HT1080 (cell line): ENCODE measurements at regions not wholly inside any gene's neighbourhood (a gene's known extent, or its start where the extent isn't known, plus 50 kb on each side); places are given as distances from the start of the nearest gene placed in this dataset.
A peak's percentile ranks its signal among the peaks of the same experiment; 100 is the strongest.
"Not testable (repeated sequence)": the region's sequence is repeated elsewhere in the genome, so short reads cannot be mapped to it uniquely, and the experiment has no call there.

Experiments
- DNase-seq: peaks from one replicate; pipeline ENCODE4 v3.0.0-alpha.2; 2015; ENCODE audit warnings: low read depth

DNA sequence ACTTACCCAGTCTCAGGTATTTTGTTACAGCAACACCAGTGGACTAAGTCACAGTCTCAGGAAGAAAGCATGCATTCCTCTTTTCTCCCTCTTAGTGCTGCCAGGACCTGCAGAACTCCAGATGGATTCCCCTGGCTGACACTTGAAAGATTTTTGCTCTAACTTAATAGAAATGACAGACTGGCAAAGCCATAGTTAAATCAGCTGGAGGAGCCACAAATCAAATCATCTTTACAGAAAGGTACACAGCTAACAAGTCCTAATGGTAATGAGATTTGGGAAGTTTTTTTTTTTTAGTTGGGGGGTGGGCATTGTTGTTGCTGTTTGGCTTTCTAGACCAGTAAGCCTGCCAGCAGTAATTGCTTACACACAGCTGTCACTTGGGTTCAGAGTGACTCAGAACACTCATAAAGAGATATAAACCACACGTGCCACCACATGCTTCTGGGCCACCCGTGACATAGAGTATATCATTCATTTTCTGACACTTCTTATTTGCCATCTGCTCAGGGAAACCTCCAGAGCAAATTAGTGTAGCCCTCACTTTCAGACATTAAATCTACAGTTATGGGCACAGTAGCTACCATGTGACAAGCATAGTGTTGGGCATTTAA lies 72.4 kb downstream of the FH start:
- DNase-seq = no peak

DNA sequence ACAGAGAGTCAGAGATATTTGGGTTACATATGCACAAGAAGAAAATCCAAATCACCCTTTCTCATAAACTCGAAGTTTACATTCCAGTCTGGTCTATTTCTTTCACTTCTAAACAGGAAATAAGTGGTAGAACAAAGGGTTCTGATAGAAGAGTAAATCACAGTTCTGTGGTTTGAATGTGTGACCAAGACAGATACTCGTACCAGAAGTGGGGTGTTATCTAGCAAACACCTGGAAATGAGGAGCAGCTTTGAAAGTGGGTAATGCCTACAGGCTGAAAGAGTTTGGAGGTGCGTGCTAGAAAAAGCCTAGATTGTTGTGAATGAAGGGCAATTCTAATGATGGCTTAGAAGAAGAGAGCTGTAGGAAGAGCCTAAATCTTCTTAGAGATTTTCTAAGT lies 74.7 kb downstream of the FH start:
- DNase-seq = no peak

DNA sequence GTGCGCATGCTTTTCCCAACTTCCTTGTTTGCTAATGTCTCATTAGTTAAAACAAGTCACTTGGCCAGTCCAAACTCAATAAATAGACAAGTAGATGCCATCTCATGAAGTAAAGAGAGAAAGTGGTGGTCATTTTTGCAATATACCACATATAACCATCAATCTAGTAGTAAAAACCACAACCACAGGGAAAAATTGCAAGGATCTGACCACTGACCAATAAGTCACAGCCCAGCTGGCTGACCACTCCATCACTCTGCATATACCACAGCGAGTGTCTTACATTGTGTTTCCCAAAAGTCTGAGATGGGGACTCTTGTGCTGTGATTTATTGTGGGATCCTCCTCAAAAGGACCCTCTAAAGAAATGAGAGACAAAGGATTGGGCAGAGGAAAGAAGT lies 76.0 kb downstream of the FH start:
- no peak for DNase-seq

DNA sequence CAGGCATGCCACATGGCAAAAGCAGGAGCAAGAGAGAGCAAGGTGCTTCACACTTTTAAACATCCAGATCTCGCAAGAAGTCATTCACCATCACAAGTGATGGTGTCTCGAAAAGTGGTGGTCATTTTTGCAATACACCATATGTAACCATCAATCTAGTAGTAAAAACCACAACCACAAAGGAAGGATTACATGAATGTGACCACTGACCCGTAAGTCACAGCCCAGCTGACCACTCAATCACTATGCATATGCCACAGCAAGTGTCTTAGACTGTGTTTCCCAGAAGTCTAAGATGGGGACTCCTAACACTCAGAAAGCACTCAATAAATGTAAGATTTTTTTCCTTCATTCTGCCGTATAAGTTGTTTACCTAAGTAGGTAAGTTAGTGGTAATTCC lies 76.9 kb downstream of the FH start:
- DNase-seq = no peak

DNA sequence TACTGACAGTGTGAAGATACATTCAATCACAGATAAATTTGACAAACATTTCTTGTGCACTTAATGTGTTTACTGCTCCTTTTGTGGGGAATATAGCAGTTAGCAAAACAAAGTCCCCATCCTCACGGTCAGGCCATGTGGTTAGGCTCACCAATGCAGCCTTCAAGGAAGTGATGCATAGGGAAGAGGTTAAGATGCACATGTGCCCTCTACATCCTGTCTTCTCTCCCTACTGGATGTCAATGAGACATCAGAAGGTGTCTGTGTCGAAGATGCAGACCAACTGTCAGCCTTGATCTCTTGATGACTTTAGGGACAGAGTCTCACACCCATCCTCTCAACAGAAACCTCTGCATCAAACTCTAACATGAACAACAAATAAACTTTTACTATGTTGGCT lies 78.7 kb downstream of the FH start:
- DNase-seq = peak; percentile 52

DNA sequence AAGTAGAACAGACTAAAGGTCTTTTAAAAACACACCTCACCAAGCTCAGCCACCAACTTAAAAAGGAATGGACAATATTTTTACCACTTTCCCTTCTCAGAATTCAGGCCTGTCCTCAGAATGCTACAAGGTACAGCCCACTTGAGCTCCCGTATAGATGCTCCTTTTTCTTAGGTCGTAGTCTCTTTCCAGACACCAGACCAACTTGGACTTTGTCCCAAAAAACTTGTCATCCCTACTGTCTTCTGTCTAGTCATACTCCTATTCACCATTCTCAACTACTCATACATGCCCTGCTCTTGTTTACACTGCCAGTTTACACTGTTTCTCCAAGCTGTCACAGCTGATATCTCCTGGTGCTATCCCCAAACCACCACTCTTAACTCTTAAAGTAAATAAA lies 80.9 kb downstream of the FH start:
- not testable (repeated sequence) for DNase-seq

DNA sequence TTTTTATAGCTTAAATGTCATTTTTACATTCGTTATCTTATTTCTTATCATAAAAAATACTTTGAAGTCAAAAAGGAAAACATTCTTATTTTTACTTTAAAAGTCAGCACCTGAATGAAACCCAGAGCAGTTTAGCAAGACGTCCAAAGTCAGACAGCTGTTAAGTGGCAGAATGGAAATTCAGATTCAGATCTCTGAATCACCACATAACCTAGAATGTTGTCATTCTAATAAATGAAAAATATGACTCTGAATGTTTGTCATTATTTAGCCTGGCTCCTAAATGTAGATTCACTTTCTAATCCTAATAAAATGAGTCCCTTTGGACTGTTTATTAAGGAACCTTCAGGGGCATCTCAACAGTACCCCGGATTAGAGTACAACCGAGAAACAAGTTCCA lies 75.2 kb upstream of the RGS7 start:
- DNase-seq = no peak

DNA sequence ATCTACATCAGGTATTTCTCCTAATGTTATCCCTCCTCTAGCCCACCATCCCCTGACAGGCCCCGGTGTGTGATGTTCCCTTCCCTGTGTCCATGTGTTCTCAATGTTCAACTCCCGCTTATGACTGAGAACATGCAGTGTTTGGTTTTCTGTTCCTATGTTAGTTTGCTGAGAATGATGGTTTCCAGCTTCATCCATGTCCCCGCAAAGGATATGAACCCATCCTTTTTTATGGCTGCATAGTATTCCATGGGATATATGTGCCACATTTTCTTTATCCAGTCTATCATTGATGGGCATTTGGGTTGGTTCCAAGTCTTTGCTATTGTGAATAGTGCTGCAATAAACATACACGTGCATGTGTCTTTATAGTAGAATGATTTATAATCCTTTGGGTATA lies 68.1 kb upstream of the RGS7 start:
- not testable (repeated sequence) for DNase-seq

DNA sequence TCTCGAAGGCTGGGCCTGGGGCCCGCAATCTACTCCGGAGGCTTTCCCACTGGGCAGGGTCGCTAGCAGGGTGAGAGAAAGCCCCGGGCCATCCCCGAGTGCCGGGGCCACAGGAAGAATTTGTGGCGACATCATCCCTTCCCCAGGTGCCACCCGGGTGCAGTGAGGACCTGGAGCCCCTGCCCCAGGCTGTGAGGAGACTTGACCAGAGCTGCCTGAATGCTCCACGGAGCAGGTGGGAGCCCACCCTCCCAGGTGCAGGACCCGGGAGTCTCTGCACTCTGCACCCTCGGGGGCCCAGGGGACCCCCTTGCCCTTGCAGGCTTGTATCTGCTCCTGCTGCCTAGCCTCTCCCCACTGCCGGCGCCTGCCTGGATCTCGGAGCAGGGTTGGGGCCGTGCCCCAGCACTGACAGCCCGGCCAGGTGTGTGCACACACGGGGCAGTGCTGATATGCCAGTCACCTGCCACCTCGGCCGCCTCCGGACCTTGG lies 67.5 kb upstream of the RGS7 start:
- no peak for DNase-seq

DNA sequence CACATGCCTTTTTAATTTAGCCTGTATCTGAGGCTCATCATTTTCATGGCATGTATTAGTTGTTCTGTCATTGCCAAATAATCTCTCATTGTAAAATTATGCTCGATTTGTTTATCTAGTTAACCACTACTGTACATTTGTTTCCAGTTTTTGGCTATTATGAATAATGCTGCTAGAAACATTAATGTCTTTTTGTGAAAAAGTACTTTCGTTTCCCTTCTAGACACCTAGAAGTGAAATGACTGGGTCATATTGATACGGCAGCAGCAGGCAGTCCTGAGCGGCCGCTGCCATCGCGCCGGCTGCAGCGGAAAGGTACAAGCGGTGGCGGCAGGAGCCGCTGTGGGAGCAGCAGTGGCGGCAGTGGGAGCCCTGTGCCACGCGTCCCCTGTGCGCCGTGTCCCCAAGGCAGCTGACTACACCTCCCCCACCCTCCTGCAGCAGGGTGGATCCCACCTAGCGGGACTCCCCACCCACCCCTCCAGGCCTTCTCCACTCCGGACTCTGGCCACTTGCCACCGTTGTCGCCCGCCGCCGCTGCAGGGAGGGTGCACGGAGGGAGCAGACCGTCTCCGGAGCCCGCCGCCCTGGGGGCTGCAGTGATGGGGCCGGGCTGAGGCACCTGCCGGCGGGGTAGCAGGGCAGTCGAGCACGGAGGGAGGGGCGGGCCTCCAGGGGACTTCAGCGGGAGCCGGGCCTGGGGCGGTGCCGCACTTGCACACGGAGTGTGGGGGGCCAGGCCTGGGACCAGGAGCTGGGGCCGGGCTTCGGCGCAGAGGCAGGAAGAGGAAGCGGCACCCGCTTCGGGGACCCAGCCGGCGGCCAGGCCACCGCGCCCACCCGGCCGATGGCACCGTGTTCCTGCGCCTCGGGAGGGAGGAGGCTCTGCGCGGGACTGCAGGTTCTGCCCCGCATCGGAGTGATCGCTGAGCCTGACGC lies 66.8 kb upstream of the RGS7 start:
- no peak for DNase-seq

DNA sequence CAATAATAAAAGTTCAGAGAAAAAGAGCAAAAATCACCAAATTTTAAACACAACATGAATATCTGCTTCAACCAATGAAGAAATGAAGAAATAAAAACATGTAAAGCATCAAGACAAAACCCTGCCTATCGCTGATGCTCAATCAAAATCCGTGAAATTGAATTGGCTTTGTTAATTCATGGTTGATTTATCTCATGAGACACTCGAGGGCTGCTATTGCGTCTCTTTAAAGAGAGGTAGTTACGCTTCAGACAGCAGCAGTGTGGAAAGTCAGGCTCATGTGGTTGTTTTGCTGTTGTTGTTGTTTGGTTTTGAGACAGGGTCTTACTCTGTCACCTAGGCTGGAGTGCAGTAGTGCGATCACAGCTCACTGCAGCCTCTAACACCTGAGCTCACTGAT lies 65.5 kb upstream of the RGS7 start:
- no peak for DNase-seq

DNA sequence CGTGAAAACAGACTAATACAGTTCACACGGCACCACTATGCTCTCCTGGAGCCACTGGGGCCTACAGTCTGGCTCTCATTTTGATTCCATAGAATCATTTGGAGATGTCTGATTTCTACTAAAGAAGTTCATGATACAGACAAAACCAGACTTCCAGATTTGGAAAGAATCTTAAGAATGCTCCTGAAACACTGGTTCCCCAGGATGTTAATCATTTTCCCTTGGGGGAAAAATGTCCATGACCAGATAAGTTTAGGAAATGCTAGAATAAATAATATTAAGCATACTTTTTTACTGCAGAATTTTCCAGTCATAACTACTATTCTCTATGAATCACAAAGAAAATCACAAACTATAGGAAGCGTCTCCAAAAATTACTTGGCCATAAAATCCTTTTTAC lies 63.0 kb upstream of the RGS7 start:
- no peak for DNase-seq

DNA sequence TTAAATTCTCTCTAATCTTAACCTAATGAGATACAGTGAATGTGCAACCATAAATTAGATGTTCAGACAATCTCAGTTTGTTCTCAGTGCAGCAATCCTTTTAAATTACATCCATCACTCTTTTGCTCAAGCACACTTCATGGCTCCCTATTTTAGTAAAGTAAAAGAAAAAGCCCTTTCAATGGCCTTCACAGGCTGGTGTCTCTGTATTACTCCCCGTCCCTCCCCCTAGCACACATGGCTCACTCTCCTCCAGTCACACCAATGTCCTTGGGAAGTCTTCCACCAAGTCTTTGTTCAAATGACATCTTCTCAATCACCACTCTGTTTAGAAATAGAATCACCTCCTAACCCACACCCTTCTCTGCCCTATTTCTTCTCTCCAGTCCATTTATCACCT lies 60.3 kb upstream of the RGS7 start:
- DNase-seq = no peak

DNA sequence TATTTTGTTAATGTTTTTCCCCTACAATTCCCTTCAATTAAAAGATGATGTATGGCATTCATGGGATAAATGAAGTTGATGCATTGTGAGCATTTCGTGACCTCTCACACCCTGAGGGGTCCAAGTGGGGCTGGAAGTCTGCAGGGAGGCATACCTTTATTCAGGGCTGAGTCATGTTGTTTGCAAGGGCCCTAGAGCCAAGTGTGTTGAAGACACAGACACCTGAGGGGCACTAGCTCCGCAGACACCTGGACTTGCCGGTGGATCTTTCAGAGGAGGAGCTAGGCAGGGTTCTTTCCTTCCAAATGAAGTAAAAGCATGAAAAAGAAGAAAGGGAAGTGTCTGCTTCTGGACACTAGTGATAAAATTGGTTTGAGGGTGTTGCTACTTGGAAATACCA lies 57.0 kb upstream of the RGS7 start:
- no peak for DNase-seq

DNA sequence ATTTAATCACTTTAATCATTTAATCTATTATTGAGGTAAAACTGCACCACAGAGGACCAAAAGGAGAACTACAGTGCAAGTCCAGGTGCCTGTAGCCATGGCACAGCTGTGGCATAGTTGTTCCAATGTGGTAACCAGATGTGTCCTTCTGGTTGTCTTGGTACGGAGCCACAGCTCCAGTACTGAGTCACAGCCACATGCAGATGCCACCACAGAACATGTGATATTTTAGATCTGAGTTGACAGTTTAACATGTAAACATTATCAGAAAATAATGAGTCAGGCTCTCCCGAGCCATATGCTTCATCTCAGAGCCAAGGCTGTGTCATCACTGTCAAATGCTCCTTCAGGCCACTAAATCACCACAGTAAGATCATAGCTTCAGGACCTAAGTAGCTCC lies 56.4 kb upstream of the RGS7 start:
- DNase-seq = peak; percentile 87

DNA sequence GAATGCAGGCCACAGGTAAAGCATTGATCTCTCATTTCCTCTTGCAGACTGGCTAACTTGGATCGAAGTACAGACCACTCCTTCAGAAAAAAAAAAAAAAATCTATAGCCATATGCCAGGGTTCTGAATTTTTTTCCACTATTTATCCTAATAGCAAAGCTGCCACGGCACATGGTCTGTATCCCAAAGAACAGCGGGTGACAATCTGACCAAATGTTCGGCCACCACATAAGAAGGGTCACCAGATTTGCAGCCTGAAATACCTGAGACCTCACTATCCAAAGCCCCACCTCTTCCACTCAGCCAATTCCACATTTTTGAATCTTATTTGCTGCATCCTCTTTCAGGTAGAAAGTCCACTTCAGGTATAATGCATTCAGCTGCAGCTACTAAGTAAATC lies 55.6 kb upstream of the RGS7 start:
- DNase-seq = no peak

DNA sequence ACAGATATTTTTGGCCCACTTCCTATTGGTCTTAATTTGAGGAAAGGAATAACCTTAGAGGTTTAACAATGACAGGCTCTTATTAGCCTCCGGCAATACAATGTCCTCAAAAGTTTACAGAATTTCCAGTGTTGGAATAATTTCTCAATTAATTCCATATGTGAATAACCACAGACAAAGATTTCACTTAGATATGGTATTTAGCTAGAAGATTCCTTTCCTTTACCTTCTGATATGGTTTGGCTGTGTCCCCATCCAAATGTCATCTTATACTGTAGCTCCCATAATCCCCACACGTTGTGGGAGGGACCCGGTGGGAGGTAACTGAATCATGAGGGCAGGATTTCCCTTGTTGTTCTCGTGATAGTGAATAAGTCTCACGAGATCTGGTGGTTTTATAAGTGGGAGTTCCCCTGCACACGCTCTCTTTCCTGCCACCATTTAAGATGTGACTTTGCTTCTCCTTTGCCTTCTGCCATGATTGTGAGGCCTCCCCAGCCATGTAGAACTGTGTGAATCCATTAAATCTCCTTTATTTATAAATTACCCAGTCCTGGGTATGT lies 54.9 kb upstream of the RGS7 start:
- DNase-seq = no peak

DNA sequence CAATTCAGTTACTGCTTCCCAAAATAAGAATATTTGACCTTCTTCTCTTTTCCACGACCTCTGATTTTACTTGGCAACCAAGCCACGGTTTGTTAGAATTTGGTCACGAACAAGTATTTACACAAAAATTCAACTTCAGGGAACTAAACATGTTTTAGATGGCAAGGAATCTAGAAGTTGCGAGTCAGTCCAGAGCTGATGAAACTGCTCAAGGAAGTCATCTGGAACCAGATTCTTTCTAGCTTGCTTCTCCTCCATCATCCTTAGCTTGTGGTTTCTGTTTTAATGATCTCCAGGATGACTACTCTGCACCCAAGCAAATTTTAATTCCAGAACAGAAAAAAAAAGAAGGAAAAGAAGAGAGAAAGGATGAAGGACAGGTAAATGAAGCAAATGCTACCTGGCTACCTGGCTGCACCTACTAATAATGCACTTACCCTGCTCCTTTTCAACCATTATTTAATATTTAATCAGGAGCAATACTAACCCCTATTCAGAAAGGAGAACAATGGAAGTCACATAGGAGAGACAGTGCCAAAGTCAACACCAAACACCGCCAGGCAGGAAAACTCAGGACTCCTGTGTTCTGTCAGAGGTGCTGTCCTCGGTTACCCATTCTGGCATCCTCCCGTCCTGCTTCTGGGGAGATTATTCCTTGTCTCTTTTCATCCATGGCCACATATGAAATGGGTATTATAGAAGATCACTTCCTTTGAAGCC lies 54.2 kb upstream of the RGS7 start:
- DNase-seq = no peak

DNA sequence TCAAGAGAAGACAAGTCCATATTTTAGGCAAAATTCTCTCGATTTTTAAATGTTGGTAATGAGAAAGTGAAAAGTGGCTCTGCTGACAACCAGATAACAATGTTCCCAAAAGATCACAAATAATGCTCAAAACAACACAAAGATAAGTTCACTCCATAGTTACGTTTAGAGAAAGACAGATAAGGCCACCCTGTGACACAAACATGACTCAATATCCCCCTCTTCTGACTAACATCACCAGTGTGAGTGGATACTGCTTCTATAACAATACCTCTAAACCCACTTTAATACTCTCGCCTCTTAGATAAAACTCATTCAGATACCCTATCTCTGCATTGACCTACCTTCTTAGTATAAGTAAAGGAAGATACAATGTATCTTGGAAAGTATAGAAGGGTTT lies 51.2 kb upstream of the RGS7 start:
- DNase-seq = peak; percentile 40
